ENCODE measurements at regions not wholly inside any gene's neighbourhood (a gene's known extent, or its start where the extent isn't known, plus 50 kb on each side); places are given as distances from the start of the nearest gene placed in this dataset.

DNA sequence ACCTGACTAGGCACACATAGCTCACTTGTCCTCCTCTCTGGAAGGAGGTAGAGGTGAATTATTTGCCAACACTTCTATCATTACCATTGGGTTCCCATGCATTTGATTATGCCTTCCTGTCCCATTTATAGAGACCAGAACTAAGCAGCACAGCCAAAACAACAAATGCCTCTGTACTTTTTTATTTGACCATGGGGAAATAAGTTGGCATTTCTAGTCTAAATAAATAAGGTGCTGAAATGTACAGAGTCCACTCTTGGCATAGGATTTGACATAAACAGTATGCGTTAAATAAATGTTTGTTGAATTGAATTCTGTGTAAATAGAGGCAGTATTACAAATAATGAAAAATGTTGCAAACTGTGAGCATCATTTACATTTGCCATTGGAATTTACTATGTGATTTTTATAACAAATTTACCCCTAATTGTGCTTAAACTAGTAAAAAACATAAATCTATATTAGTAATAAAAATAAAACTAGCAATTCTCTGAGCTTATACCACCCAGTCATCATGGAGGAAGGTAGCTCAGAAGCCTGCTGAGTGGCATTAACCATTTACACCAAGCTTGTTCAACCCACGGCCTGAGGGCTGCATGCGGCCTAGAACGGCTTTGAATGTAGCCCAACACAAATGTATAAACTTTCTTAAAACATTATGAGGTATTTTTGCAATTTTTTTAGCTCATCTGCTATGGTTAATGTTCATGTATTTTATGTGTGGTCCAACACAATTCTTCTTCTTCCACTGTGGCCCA, 367.8 kb downstream of the FIGN start:
- no peaks in the 10 kb centered on the region for H3K27me3 ChIP-seq (ENCODE audit: control insufficient read depth in 1 of 2, insufficient read depth in 2 of 2, low read length in 2 of 2)
- no peak overlapping the region for H3K9ac ChIP-seq (ENCODE audit: low read length)
- H3K36me3 ChIP-seq (ENCODE audit: insufficient read depth, low read length) = no peaks in the 10 kb centered on the region
- no peak overlapping the region for H3K27ac ChIP-seq (ENCODE audit: low read depth, low read length)
- H3K9me3 ChIP-seq (ENCODE audit: low read length) = no peaks in the 10 kb centered on the region
- H3K4me3 ChIP-seq (ENCODE audit: low read depth in 1 of 2, low read length in 2 of 2) = no peak overlapping the region
- no peaks in the 10 kb centered on the region for H3K4me1 ChIP-seq (ENCODE audit: insufficient read depth, low read length)

DNA sequence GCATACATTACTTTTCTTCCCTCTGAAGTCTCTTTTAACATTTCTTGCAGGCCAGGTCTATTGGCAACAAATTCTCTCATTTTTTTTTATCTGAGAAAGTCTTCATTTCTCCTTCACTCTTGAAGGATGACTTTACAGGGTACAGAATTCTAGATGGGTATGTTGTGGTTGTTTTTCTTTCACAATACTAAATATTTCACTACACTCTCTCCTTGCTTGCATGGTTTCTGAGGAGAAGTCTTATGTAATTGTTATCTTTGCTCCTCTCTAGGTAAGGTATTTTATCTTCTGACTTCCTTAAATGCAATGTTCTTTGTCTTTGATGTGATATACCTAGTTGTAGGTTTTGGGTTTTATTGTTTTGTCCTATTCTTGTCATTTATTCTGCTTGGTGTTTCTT, 371.1 kb downstream of the FIGN start:
- H3K27ac ChIP-seq (ENCODE audit: low read depth, low read length) = no peak overlapping the region
- H3K9me3 ChIP-seq (ENCODE audit: low read length) = no peaks in the 10 kb centered on the region
- no peak overlapping the region for H3K9ac ChIP-seq (ENCODE audit: low read length)
- no peaks in the 10 kb centered on the region for H3K36me3 ChIP-seq (ENCODE audit: insufficient read depth, low read length)
- H3K27me3 ChIP-seq (ENCODE audit: control insufficient read depth in 1 of 2, insufficient read depth in 2 of 2, low read length in 2 of 2) = no peaks in the 10 kb centered on the region
- no peaks in the 10 kb centered on the region for H3K4me1 ChIP-seq (ENCODE audit: insufficient read depth, low read length)
- no peak overlapping the region for H3K4me3 ChIP-seq (ENCODE audit: low read depth in 1 of 2, low read length in 2 of 2)

DNA sequence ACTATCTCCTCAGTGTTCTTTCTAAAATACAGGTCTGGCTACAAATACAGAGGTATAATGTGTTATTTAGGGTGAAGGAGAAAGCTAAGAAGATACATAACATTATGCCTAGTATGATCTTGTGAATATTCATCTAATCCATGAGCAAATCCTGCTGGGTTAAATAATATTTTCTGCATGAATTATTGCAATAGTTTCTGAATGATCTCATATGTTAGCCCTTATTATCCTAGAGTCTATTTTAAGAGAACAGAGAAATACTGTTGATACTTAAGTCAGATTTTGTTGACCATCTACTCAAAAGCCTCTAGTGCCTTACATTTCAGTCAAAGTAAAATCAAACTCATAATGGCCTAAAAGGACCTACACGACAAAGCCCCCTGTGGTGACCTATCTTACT, 382.3 kb downstream of the FIGN start:
- H3K27ac ChIP-seq (ENCODE audit: low read depth, low read length) = no peak overlapping the region
- H3K9me3 ChIP-seq (ENCODE audit: low read length) = no peaks in the 10 kb centered on the region
- H3K4me1 ChIP-seq (ENCODE audit: insufficient read depth, low read length) = no peaks in the 10 kb centered on the region

DNA sequence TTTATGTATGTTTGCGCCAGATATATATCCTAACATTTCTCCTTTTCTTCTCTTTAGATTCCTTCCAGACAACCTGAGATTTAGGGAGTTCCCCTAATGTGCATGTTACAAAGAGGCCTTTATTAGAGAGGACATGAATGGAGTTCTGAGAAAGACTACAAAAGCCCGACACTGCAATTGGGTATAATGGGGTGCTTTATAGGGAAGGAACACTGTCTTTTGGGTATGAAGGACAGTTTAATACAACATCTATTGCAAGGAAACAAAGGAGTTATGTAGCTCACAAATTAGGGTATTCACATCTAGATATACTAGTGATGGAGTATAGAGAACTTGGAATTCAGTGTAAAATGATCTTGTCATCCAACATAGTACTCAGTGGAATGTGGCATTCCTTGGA, 383.8 kb downstream of the FIGN start:
- no peak overlapping the region for H3K9ac ChIP-seq (ENCODE audit: low read length)
- H3K27ac ChIP-seq (ENCODE audit: low read depth, low read length) = no peak overlapping the region
- H3K9me3 ChIP-seq (ENCODE audit: low read length) = no peaks in the 10 kb centered on the region
- H3K4me1 ChIP-seq (ENCODE audit: insufficient read depth, low read length) = no peaks in the 10 kb centered on the region
- no peaks in the 10 kb centered on the region for H3K36me3 ChIP-seq (ENCODE audit: insufficient read depth, low read length)
- no peak overlapping the region for H3K4me3 ChIP-seq (ENCODE audit: low read depth in 1 of 2, low read length in 2 of 2)
- no peaks in the 10 kb centered on the region for H3K27me3 ChIP-seq (ENCODE audit: control insufficient read depth in 1 of 2, insufficient read depth in 2 of 2, low read length in 2 of 2)

More for the DNA sequence above, 382.3 kb downstream of the FIGN start:
- Histone ChIP-seq H3K27me3 (ENCODE audit: control insufficient read depth in 1 of 2, insufficient read depth in 2 of 2, low read length in 2 of 2) (no peaks in the 10 kb centered on the region), H3K36me3 (ENCODE audit: insufficient read depth, low read length) (no peaks in the 10 kb centered on the region), H3K4me3 (ENCODE audit: low read depth in 1 of 2, low read length in 2 of 2) (no peak overlapping the region), H3K9ac (ENCODE audit: low read length) (no peak overlapping the region)

DNA sequence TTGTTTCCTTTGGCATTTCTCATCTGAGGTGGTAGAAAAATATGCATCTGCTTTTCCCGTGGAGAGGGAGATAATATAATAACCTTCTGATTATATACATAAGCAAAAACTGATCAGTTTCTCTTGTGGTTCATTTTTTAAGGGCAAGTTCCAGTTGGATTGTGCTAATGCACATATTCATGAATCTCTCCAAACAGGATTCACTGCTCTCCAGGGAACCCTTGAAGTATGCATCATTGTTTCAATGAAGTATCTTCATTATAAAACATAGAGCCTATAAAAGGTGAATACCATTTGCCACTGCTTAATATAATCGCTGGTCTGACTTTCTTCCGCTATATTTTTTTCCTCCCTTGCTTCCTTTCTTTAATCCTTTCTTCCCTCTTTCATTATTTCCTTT, 384.7 kb downstream of the FIGN start:
- Histone ChIP-seq H3K36me3 (ENCODE audit: insufficient read depth, low read length) (no peaks in the 10 kb centered on the region), H3K27ac (ENCODE audit: low read depth, low read length) (no peak overlapping the region), H3K9ac (ENCODE audit: low read length) (no peak overlapping the region), H3K4me3 (ENCODE audit: low read depth in 1 of 2, low read length in 2 of 2) (no peak overlapping the region), H3K9me3 (ENCODE audit: low read length) (no peaks in the 10 kb centered on the region), H3K4me1 (ENCODE audit: insufficient read depth, low read length) (no peaks in the 10 kb centered on the region), H3K27me3 (ENCODE audit: control insufficient read depth in 1 of 2, insufficient read depth in 2 of 2, low read length in 2 of 2) (no peaks in the 10 kb centered on the region)

DNA sequence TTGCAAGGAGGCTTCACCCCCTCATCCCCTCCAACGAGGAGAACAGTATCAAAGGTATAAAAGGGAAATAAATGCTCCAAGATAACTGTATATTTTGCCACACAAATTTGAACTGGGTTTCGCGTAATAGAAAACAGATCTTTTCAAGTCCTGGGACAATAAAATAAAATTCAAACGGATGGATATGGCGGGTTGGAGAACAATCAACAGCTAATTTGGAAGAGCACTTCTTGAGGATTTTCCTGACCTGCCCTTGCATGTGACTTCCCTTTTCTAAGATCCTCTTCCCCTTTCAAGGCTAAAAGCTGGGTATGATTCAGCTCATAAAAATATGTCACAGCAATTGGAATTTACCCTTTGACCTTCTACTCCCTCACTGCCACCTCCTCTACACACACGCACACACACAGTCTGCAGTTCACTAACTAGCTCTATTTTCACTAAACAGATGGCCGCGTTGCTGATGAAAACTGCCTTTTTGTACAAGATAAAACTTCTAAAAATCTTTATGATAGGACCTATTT, 386.9 kb downstream of the FIGN start:
- Histone ChIP-seq H3K27me3 (ENCODE audit: control insufficient read depth in 1 of 2, insufficient read depth in 2 of 2, low read length in 2 of 2) (no peaks in the 10 kb centered on the region), H3K4me1 (ENCODE audit: insufficient read depth, low read length) (no peaks in the 10 kb centered on the region), H3K9me3 (ENCODE audit: low read length) (no peaks in the 10 kb centered on the region), H3K4me3 (ENCODE audit: low read depth in 1 of 2, low read length in 2 of 2) (peak overlapping the region; percentile 6 to 60), H3K9ac (ENCODE audit: low read length) (no peak overlapping the region), H3K27ac (ENCODE audit: low read depth, low read length) (peak overlapping the region; percentile 40), H3K36me3 (ENCODE audit: insufficient read depth, low read length) (no peaks in the 10 kb centered on the region)

DNA sequence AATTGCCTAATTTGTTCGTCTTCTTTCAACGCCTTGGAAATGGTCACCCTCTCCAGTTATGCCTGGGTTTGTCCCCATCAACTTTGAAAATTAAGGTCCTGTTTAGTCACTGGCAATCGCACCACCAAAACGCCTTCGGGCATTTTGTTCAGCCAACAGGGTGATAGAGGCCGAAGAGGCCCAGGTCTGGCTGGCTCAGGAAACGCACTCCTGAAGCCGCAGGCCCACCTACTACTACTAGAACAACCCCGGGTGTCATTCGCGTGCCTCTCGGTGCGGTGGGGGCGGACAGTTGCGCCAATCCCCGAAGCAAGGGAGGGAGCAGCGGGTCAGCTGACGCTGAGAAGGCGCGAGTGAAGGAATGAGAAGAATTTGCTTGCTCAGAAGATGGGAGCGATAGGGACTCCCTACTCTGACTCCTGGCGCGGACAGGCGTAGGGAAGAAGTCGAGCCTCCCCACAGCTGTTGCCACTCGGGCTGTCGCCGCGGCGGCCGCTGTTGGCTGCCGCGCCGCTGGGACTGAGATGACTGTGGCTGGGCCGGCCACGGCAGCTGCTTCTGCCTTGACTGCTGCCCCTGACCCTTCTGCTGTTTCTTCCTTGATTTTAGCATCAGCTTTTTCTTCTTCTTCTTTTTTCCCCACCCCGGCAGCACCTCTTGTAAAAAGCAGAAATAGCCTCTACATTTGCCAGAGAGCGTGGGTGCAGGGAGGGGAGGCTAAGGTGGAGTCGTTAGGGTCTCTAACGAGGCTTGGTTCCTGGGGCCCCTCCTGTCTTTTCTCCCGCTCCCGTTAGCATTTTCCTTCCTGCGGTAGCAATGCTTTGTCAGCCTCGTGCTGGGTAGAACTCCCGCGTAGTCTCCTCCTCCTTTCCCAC, 387.6 kb downstream of the FIGN start:
- Histone ChIP-seq H3K4me3 (ENCODE audit: low read depth in 1 of 2, low read length in 2 of 2) (peak overlapping the region; percentile 6 to 60), H3K4me1 (ENCODE audit: insufficient read depth, low read length) (no peaks in the 10 kb centered on the region), H3K9ac (ENCODE audit: low read length) (peak overlapping the region; percentile 0)

DNA sequence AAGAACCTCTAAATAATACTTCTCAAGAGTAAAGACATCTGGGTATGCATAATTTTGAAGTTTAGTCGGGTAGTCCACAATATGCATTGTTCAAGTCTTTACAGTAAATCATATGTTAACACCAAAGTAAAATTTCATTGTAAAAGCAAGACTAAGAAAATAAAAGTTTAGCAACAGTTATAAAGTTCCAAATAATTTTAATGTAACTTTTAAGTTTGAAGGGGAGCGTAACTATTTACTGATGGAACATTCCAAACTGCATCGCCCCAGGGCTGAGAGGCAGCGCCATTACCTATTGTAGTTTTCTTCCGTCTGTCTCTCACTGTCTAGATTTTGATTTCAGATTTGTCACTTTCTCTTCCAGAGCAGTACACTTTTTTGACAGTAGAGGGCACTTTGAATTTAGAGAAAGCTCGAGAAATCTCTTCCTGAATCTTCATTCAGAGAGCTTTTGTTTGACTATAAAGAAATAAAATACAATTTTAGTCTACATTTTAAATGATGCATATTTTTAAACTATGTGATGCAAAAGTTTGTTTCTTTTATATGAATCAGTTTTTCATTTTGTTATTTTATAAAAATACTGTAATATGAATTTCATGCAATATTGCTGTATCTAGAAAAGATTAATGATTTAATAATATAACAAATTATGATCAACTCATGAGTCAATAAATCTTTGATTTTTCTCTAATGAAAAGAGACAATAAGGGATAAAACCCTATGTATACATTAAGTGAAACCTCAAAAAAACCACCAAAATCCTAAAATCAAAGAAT, 389.8 kb downstream of the FIGN start:
- H3K27me3 ChIP-seq (ENCODE audit: control insufficient read depth in 1 of 2, insufficient read depth in 2 of 2, low read length in 2 of 2) = no peaks in the 10 kb centered on the region
- H3K4me1 ChIP-seq (ENCODE audit: insufficient read depth, low read length) = no peaks in the 10 kb centered on the region
- no peak overlapping the region for H3K27ac ChIP-seq (ENCODE audit: low read depth, low read length)
- no peaks in the 10 kb centered on the region for H3K36me3 ChIP-seq (ENCODE audit: insufficient read depth, low read length)
- no peaks in the 10 kb centered on the region for H3K9me3 ChIP-seq (ENCODE audit: low read length)
- no peak overlapping the region for H3K9ac ChIP-seq (ENCODE audit: low read length)
- no peak overlapping the region for H3K4me3 ChIP-seq (ENCODE audit: low read depth in 1 of 2, low read length in 2 of 2)

More for the DNA sequence above, 387.6 kb downstream of the FIGN start:
- H3K36me3 ChIP-seq (ENCODE audit: insufficient read depth, low read length) = no peaks in the 10 kb centered on the region
- peak overlapping the region; percentile 40 for H3K27ac ChIP-seq (ENCODE audit: low read depth, low read length)
- H3K9me3 ChIP-seq (ENCODE audit: low read length) = no peaks in the 10 kb centered on the region
- H3K27me3 ChIP-seq (ENCODE audit: control insufficient read depth in 1 of 2, insufficient read depth in 2 of 2, low read length in 2 of 2) = no peaks in the 10 kb centered on the region

DNA sequence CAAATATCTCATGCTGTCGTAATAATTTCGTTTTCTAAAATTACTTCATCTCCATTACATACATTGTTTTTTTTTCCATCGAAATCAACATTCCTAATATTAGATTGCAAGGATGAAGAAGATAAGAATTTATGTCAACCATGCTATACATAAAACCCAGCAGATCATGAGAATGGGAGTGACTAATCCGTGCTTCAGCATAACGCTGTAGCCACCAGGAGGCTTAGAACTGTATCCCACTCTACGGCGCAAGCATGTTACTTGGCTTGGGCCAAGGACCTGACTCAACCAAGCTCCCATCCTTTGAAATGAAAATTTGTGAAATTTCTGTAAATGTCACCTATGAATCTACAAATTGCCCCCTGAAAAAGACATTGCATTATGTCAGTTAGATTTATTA, 392.5 kb downstream of the FIGN start:
- H3K27me3 ChIP-seq (ENCODE audit: control insufficient read depth in 1 of 2, insufficient read depth in 2 of 2, low read length in 2 of 2) = no peaks in the 10 kb centered on the region
- H3K9ac ChIP-seq (ENCODE audit: low read length) = no peak overlapping the region
- no peak overlapping the region for H3K4me3 ChIP-seq (ENCODE audit: low read depth in 1 of 2, low read length in 2 of 2)

DNA sequence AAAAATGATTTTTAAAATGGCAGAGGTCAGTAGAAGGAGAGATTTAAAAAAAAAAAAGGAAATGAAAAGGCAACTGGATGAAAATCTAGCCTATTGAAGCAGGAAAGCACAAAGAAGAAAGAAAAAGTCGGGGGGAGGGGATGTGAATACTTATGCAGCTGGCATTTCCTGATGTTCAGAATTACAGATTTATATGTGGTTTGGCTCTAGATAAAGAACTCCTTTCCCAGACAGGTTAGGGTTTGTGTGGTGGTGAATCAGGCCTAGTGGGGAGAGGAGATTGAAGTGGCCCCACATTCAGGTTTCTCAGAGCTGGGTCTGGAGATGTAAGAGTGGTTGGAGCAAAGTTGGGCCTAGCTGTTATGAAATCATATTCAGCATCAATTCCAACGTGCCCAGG, 394.4 kb downstream of the FIGN start:
- H3K27me3 ChIP-seq (ENCODE audit: control insufficient read depth in 1 of 2, insufficient read depth in 2 of 2, low read length in 2 of 2) = no peaks in the 10 kb centered on the region
- no peaks in the 10 kb centered on the region for H3K36me3 ChIP-seq (ENCODE audit: insufficient read depth, low read length)
- no peak overlapping the region for H3K27ac ChIP-seq (ENCODE audit: low read depth, low read length)
- no peak overlapping the region for H3K9ac ChIP-seq (ENCODE audit: low read length)
- H3K4me1 ChIP-seq (ENCODE audit: insufficient read depth, low read length) = no peaks in the 10 kb centered on the region
- H3K4me3 ChIP-seq (ENCODE audit: low read depth in 1 of 2, low read length in 2 of 2) = no peak overlapping the region
- H3K9me3 ChIP-seq (ENCODE audit: low read length) = no peaks in the 10 kb centered on the region

More for the DNA sequence above, 392.5 kb downstream of the FIGN start:
- Histone ChIP-seq H3K36me3 (ENCODE audit: insufficient read depth, low read length) (no peaks in the 10 kb centered on the region), H3K27ac (ENCODE audit: low read depth, low read length) (no peak overlapping the region), H3K9me3 (ENCODE audit: low read length) (no peaks in the 10 kb centered on the region), H3K4me1 (ENCODE audit: insufficient read depth, low read length) (no peaks in the 10 kb centered on the region)

DNA sequence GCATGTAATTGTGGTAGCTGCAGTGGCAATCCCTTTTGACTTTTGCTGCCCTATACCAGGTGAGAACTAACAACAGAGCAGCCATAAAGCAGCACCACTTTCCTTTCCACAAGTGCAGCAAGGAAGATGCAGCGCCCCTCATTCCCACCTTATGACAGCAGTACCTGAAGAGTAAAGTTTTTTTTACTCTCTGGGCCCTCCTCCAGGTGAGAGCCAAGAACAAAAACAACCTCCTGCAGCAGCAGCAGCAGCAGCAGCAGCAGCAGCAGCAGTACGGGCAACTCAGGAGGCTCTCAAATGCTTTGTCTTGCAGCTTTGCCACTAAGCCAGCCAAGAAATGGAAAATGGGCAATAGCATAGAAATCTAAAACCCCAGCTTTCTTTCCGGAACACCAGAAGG, 397.5 kb downstream of the FIGN start:
- Histone ChIP-seq H3K9me3 (ENCODE audit: low read length) (no peaks in the 10 kb centered on the region), H3K27me3 (ENCODE audit: control insufficient read depth in 1 of 2, insufficient read depth in 2 of 2, low read length in 2 of 2) (no peaks in the 10 kb centered on the region), H3K4me3 (ENCODE audit: low read depth in 1 of 2, low read length in 2 of 2) (no peak overlapping the region), H3K27ac (ENCODE audit: low read depth, low read length) (no peak overlapping the region), H3K36me3 (ENCODE audit: insufficient read depth, low read length) (no peaks in the 10 kb centered on the region), H3K4me1 (ENCODE audit: insufficient read depth, low read length) (no peaks in the 10 kb centered on the region), H3K9ac (ENCODE audit: low read length) (no peak overlapping the region)

All from muscle layer of colon (tissue), 2 donors.